Adrenal gland (tissue), 9 donors: ENCODE measurements at regions not wholly inside any gene's neighbourhood (a gene's known extent, or its start where the extent isn't known, plus 50 kb on each side); places are given as distances from the start of the nearest gene placed in this dataset.

Experiments used
- DNase-seq, 7 donors: peaks; one replicate each; pipeline ENCODE4 v3.0.0-alpha.2; 2019 to 2020
- H3K27ac ChIP-seq, 5 donors: fragments of 200-600 bp; sonication (generic) in 4 of 5; 1 replicate in 3 of 5; 2 replicates in 2 of 5; pipeline versions ENCODE4 v1.5.1 to v1.8.0; 2016 to 2020; ENCODE audit warnings: mild to moderate bottlenecking in 1 of 5
- H3K27me3 ChIP-seq: fragments of 200-600 bp; 2 replicates; pipeline ENCODE4 v1.8.0; 2021
- H3K36me3 ChIP-seq, 2 donors: fragments of 200-600 bp; replicated peaks in 1 of 2; 1 replicate in 1 of 2; 2 replicates in 1 of 2; pipeline versions ENCODE4 v1.5.1 to v1.8.0; 2018 to 2022
- H3K4me1 ChIP-seq, 2 donors: fragments of 200-600 bp; replicated peaks in 1 of 2; 1 replicate in 1 of 2; 2 replicates in 1 of 2; pipeline versions ENCODE4 v1.5.1 to v1.8.0; 2018 to 2021
- H3K4me3 ChIP-seq, 4 donors: fragments of 200-600 bp; sonication (generic) in 3 of 4; one replicate each; pipeline ENCODE4 v1.5.1; 2016 to 2018
- H3K9me3 ChIP-seq, 3 donors: fragments of 200-600 bp; sonication (generic) in 1 of 3; replicated peaks in 1 of 3; 1 replicate in 2 of 3; 2 replicates in 1 of 3; pipeline versions ENCODE4 v1.5.1 to v1.8.0; 2016 to 2021
- CTCF ChIP-seq, 6 experiments: fragments of 450-650 bp in 4 of 6; fragments of 200-600 bp in 2 of 6; sonication (generic) in 1 of 6; IDR thresholded peaks; 1 replicate in 5 of 6; 2 replicates in 1 of 6; pipeline versions ENCODE4 v1.5.1 to v1.8.0; 2016 to 2021; ENCODE audit warnings: antibody characterized with exemption in 6 of 6, mild to moderate bottlenecking in 2 of 6, moderate library complexity in 1 of 6
- POLR2A ChIP-seq, 2 donors: fragments of 450-650 bp; IDR thresholded peaks; one replicate each; pipeline ENCODE4 v1.6.1; 2017; ENCODE audit warnings: antibody characterized with exemption in 2 of 2, mild to moderate bottlenecking in 2 of 2, moderate library complexity in 1 of 2
- WGBS, 4 donors: extraction: QIAGEN DNeasy Blood & Tissue Kit in 2 of 4; methylation state at CpG; one replicate each; pipeline versions ENCODE4 v1.1.5 to v1.1.7; 2013 to 2017; 5-methylcytosine and 5-hydroxymethylcytosine counted together
- intact Hi-C, 2 donors: fragments of 100-400 bp; cut with DNase I; formaldehyde crosslinking; loops; one replicate each; pipeline versions ENCODE4 v1.14.1 to v1.15.0; 2022 to 2023
- donor health status: healthy with polysubstance abuse.
- donor health status: Bipolar disorder and iron deficiency.
- donor health status: DM: yes; HTN: yes; CAD: no.
- donor health status: DM: no; HTN: no; CAD: no.
- donor health status: DM: no; HTN: no; CAD: no.

DNA sequence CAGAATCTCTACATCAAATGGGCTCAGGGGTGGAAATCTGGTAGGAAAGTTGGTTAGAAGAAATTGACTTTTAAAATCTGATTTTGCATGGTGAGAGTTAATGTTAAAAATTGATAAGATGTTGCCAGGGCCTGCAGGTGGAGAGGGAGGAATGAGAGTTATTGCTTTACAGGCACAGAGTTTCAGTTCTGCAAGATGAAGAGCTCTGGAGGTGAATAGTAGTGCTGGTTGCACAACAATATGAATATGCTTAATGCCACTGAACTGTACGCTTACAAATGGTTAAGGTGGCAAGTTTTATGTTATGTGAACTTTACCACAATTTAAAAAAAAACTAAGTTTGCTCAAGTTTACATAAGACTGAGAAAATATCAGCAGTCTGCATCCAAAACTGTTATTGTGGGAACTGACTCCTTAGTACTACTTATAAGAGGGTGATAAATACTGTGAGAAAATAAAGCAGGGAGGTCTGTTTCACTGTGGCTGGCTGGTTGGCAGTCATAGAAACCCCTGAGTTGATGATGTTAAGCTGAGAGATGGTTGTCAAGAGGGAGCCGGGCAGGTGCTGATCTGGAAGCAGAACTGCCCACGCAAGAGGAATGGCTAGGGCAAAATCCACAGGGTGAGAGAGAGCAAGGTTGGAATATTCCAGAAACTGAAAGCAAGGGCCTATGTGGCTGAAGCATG, 144.9 kb downstream of the EDEM1 start:
- intact Hi-C loops: no loop called here
- Histone ChIP-seq H3K4me1 (no peaks in the 10 kb centered on the region), H3K4me3 (no peak overlapping the region), H3K27me3 (no peaks in the 10 kb centered on the region), H3K9me3 (no peaks in the 10 kb centered on the region), H3K36me3 (no peaks in the 10 kb centered on the region), H3K27ac (no peak overlapping the region)
- whole genome bisulfite sequencing, 4 donors: 47 to 75% (median 60%) methylated on average over 3 of the region's 3 CpGs
- TF ChIP-seq POLR2A (IDR thresholded peaks at IDR 0.05) (no peak), CTCF (IDR thresholded peaks at IDR 0.05) (no peak)
- no peak for DNase-seq

- WGBS, 4 donors: 69 to 95% (median 89%) methylated on average over 7 to 8 of the region's 8 CpGs
Measured at GRCh38 chr3:5339967-5340535, 152.5 kb downstream of the EDEM1 start.

GRCh38 chr3:5341610-5342009, 154.1 kb downstream of the EDEM1 start:
- no peak for DNase-seq
- intact Hi-C loops: no loop called here
- no peak overlapping the region for H3K27ac ChIP-seq
- no peak overlapping the region for H3K4me3 ChIP-seq
- no peaks in the 10 kb centered on the region for H3K4me1 ChIP-seq
- WGBS, 4 donors: 49 to 85% (median 63%) methylated on average over 7 of the region's 7 CpGs
- H3K27me3 ChIP-seq: no peaks in the 10 kb centered on the region
- no peaks in the 10 kb centered on the region for H3K36me3 ChIP-seq
- TF ChIP-seq CTCF (IDR thresholded peaks at IDR 0.05): no peak
- TF ChIP-seq POLR2A (IDR thresholded peaks at IDR 0.05): no peak
- no peaks in the 10 kb centered on the region for H3K9me3 ChIP-seq

More at GRCh38 chr3:5339967-5340535, 152.5 kb downstream of the EDEM1 start:
- no peaks in the 10 kb centered on the region for H3K4me1 ChIP-seq
- intact Hi-C loops: no loop called here
- no peaks in the 10 kb centered on the region for H3K27me3 ChIP-seq
- no peak overlapping the region for H3K27ac ChIP-seq
- TF ChIP-seq CTCF (IDR thresholded peaks at IDR 0.05) (no peak), POLR2A (IDR thresholded peaks at IDR 0.05) (no peak)
- no peaks in the 10 kb centered on the region for H3K36me3 ChIP-seq
- H3K9me3 ChIP-seq: no peaks in the 10 kb centered on the region
- DNase-seq: no peak
- no peak overlapping the region for H3K4me3 ChIP-seq

DNA sequence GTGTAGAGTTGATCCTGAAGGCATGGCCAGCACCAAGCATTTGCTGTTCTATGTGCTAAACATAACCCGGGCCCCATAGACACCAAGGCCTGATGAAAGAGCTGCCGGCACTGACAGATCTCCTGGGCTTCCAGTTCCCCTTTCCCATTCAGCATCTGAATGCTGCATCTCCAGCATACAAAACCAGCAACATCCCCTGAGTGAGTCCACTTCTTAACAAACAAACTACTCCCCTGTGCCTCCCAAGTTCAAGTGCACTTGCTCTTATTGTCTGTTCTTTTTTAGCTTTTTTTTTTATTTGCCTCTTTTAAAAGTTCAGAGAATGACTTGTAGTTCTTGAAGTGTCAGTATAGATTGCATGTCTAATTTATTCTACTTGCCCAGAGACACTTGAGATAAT, 156.0 kb downstream of the EDEM1 start:
- Histone ChIP-seq H3K4me3 (no peak overlapping the region), H3K36me3 (no peaks in the 10 kb centered on the region), H3K9me3 (no peaks in the 10 kb centered on the region), H3K27ac (no peak overlapping the region), H3K4me1 (no peaks in the 10 kb centered on the region), H3K27me3 (no peaks in the 10 kb centered on the region)
- no peak for DNase-seq
- intact Hi-C loops: no loop called here
- 50 to 60% (median 57%) methylated on average over 2 of the region's 2 CpGs; no CpG with 5 or more reads in 1 of the 4 donors for WGBS, 4 donors
- TF ChIP-seq CTCF (IDR thresholded peaks at IDR 0.05): no peak
- TF ChIP-seq POLR2A (IDR thresholded peaks at IDR 0.05): no peak
